ENCODE measurements at regions not wholly inside any gene's neighbourhood (a gene's known extent, or its start where the extent isn't known, plus 50 kb on each side); places are given as distances from the start of the nearest gene placed in this dataset.
"Not testable (repeated sequence)": the region's sequence is repeated elsewhere in the genome, so short reads cannot be mapped to it uniquely, and the experiment has no call there.

GRCh38 chr3:25151903-25152295 is 276.2 kb upstream of the RARB start:
- no peak for DNase-seq (ENCODE audit: low read depth)

GRCh38 chr3:25153136-25153535 is 274.9 kb upstream of the RARB start:
- DNase-seq (ENCODE audit: low read depth): no peak

- no peak for DNase-seq (ENCODE audit: low read depth)
Measured at GRCh38 chr3:25153561-25153960, 274.5 kb upstream of the RARB start.

GRCh38 chr3:25155652-25156471 is 272.2 kb upstream of the RARB start:
- DNase-seq (ENCODE audit: low read depth): no peak

GRCh38 chr3:25156626-25157025 is 271.4 kb upstream of the RARB start:
- peak; percentile 22 for DNase-seq (ENCODE audit: low read depth)

GRCh38 chr3:25165306-25165705 is 262.8 kb upstream of the RARB start:
- DNase-seq (ENCODE audit: low read depth): no peak

GRCh38 chr3:25166016-25166415 is 262.0 kb upstream of the RARB start:
- no peak for DNase-seq (ENCODE audit: low read depth)

- no peak for DNase-seq (ENCODE audit: low read depth)
Measured at GRCh38 chr3:25169151-25169550, 258.9 kb upstream of the RARB start.

- no peak for DNase-seq (ENCODE audit: low read depth)
Measured at GRCh38 chr3:25170021-25170420, 258.0 kb upstream of the RARB start.

- DNase-seq (ENCODE audit: low read depth): no peak
Measured at GRCh38 chr3:25171118-25171807, 256.8 kb upstream of the RARB start.

GRCh38 chr3:25171897-25172296 is 256.2 kb upstream of the RARB start:
- DNase-seq (ENCODE audit: low read depth): no peak

GRCh38 chr3:25173606-25174005 is 254.5 kb upstream of the RARB start:
- no peak for DNase-seq (ENCODE audit: low read depth)

- no peak for DNase-seq (ENCODE audit: low read depth)
Measured at GRCh38 chr3:25174251-25174650, 253.8 kb upstream of the RARB start.

- DNase-seq (ENCODE audit: low read depth): no peak
Measured at GRCh38 chr3:25177041-25177440, 251.0 kb upstream of the RARB start.

GRCh38 chr3:25178672-25179071 is 249.4 kb upstream of the RARB start:
- DNase-seq (ENCODE audit: low read depth): no peak

GRCh38 chr3:25181096-25181495 is 247.0 kb upstream of the RARB start:
- DNase-seq (ENCODE audit: low read depth): no peak

- DNase-seq (ENCODE audit: low read depth): no peak
Measured at GRCh38 chr3:25182794-25183193, 245.3 kb upstream of the RARB start.

GRCh38 chr3:25184641-25185250 is 243.3 kb upstream of the RARB start:
- DNase-seq (ENCODE audit: low read depth): no peak

- no peak for DNase-seq (ENCODE audit: low read depth)
Measured at GRCh38 chr3:25191673-25192072, 236.4 kb upstream of the RARB start.

- DNase-seq (ENCODE audit: low read depth): not testable (repeated sequence)
Measured at GRCh38 chr3:25199567-25199966, 228.5 kb upstream of the RARB start.

- DNase-seq (ENCODE audit: low read depth): no peak
Measured at GRCh38 chr3:25212736-25213135, 215.3 kb upstream of the RARB start.

- no peak for DNase-seq (ENCODE audit: low read depth)
Measured at GRCh38 chr3:25214034-25214433, 214.0 kb upstream of the RARB start.

- DNase-seq (ENCODE audit: low read depth): no peak
Measured at GRCh38 chr3:25218362-25218761, 209.7 kb upstream of the RARB start.

Measured in HS-27A (cell line).